ENCODE measurements at regions not wholly inside any gene's neighbourhood (a gene's known extent, or its start where the extent isn't known, plus 50 kb on each side); places are given as distances from the start of the nearest gene placed in this dataset.

GRCh38 chr5:148912714-148913398, 86.4 kb downstream of the ADRB2 start:
- TF ChIP-seq TAF1 (CRISPR knock-in tag; IDR thresholded peaks at IDR 0.05) (no peak), ZNF251 (CRISPR knock-in tag; IDR thresholded peaks at IDR 0.05) (no peak), ZBTB10 (CRISPR knock-in tag; IDR thresholded peaks at IDR 0.05; ENCODE audit: borderline replicate concordance) (no peak), TEAD2 (CRISPR knock-in tag; IDR thresholded peaks at IDR 0.05) (no peak), ZNF775 (CRISPR knock-in tag; IDR thresholded peaks at IDR 0.05; ENCODE audit: borderline replicate concordance) (no peak), BRD4 (CRISPR knock-in tag; IDR thresholded peaks at IDR 0.05) (no peak), ZNF512 (CRISPR knock-in tag; IDR thresholded peaks at IDR 0.05) (no peak)

Data from HepG2 (cell line).